Activated CD8-positive, alpha-beta memory T cell treated with anti-CD3 and anti-CD28 coated beads for 1 hour (primary cell): ENCODE measurements at regions not wholly inside any gene's neighbourhood (a gene's known extent, or its start where the extent isn't known, plus 50 kb on each side); places are given as distances from the start of the nearest gene placed in this dataset.
"Not testable (repeated sequence)": the region's sequence is repeated elsewhere in the genome, so short reads cannot be mapped to it uniquely, and the experiment has no call there.

Source experiments
- DNase-seq, 2 donors: peaks; one replicate each; pipeline ENCODE4 v3.0.0-alpha.2; 2020; ENCODE audit warnings: low read depth in 1 of 2; ENCODE audit errors: extremely low read depth in 1 of 2

- DNase-seq: no peak
Measured at GRCh38 chr1:204780630-204781029, 90.0 kb upstream of the NFASC start.

- DNase-seq: no peak
Measured at GRCh38 chr1:204782118-204782700, 88.5 kb upstream of the NFASC start.

- not testable (repeated sequence) for DNase-seq
Measured at GRCh38 chr1:204785023-204785422, 85.6 kb upstream of the NFASC start.

GRCh38 chr1:204788470-204788869 lies 82.2 kb upstream of the NFASC start:
- DNase-seq: no peak

GRCh38 chr1:204791453-204792353 lies 79.0 kb upstream of the NFASC start:
- peak; percentile 46 to 76 for DNase-seq

- DNase-seq: no peak
Measured at GRCh38 chr1:204792354-204792692, 78.3 kb upstream of the NFASC start.

GRCh38 chr1:204793259-204793914 lies 77.3 kb upstream of the NFASC start:
- DNase-seq: no peak

- DNase-seq: not testable (repeated sequence)
Measured at GRCh38 chr1:204796886-204797285, 73.8 kb upstream of the NFASC start.

GRCh38 chr1:204797401-204797800 lies 73.3 kb upstream of the NFASC start:
- no peak for DNase-seq

GRCh38 chr1:204799630-204800029 lies 71.0 kb upstream of the NFASC start:
- no peak for DNase-seq

GRCh38 chr1:204801211-204801610 lies 69.5 kb upstream of the NFASC start:
- no peak for DNase-seq

- no peak for DNase-seq
Measured at GRCh38 chr1:204802401-204803175, 68.1 kb upstream of the NFASC start.

GRCh38 chr1:204803607-204804006 lies 67.1 kb upstream of the NFASC start:
- no peak for DNase-seq

- DNase-seq: peak; percentile 53 to 69
Measured at GRCh38 chr1:204806943-204807687, 63.5 kb upstream of the NFASC start.

GRCh38 chr1:204809488-204809887 lies 61.2 kb upstream of the NFASC start:
- DNase-seq: no peak

- DNase-seq: no peak
Measured at GRCh38 chr1:204812842-204813241, 57.8 kb upstream of the NFASC start.

GRCh38 chr1:204813522-204813921 lies 57.1 kb upstream of the NFASC start:
- no peak for DNase-seq

GRCh38 chr1:204814166-204814884 lies 56.3 kb upstream of the NFASC start:
- DNase-seq: no peak

GRCh38 chr1:204817341-204817740 lies 53.3 kb upstream of the NFASC start:
- DNase-seq: no peak

GRCh38 chr1:204818998-204819397 lies 51.7 kb upstream of the NFASC start:
- no peak for DNase-seq
